IMR-90 (cell line): ENCODE measurements at regions not wholly inside any gene's neighbourhood (a gene's known extent, or its start where the extent isn't known, plus 50 kb on each side); places are given as distances from the start of the nearest gene placed in this dataset.

Experiments used
- ATAC-seq: fragments of 200-7000 bp; cut with Tn5 transposase; 2 replicates; pipeline ENCODE4 v1.9.1; 2020; ENCODE audit warnings: low read depth, mild to moderate bottlenecking, moderate library complexity
- BruUV-seq: library from RNA; stranded (reverse); fragments of 400-500 nt; replicated peaks from 2 replicates; lab custom pipeline; 2021; lab: Mats Ljungman, UMichigan
- CTCF ChIA-PET: fragments of 300-600 bp; formaldehyde crosslinking; extraction: SDS; loops from one replicate; lab custom pipeline; 2021; ENCODE audit warnings: antibody characterized with exemption; lab: Yijun Ruan, JAX
- POLR2A ChIA-PET: fragments of 300-600 bp; sonication (Branson Sonifier 250); formaldehyde crosslinking; loops from one replicate; lab custom pipeline; 2022; ENCODE audit warnings: antibody characterized with exemption; ENCODE audit not compliant: unreplicated experiment; lab: Charles Lee
- DNase-seq: peaks from one replicate; pipeline ENCODE4 v3.0.0; 2013
- H2AFZ ChIP-seq: replicated peaks from 2 replicates; pipeline ENCODE3; 2013; ENCODE audit warnings: low read length, mild to moderate bottlenecking; ENCODE audit not compliant: poor library complexity
- H2AK5ac ChIP-seq: 2 replicates; pipeline ENCODE4 v1.6.1; 2013; ENCODE audit warnings: low read depth, low read length, inconsistent platforms
- H2AK9ac ChIP-seq: replicated peaks from 2 replicates; pipeline ENCODE3; 2013; ENCODE audit warnings: mild to moderate bottlenecking, low read depth, low read length, moderate library complexity; ENCODE audit not compliant: poor library complexity
- H2BK120ac ChIP-seq: 2 replicates; pipeline ENCODE4 v1.6.1; 2013; ENCODE audit warnings: low read depth, low read length, inconsistent platforms
- H2BK15ac ChIP-seq: 3 replicates; pipeline ENCODE4 v1.6.1; 2013; ENCODE audit warnings: low read depth, low read length, inconsistent platforms
- H2BK20ac ChIP-seq: 2 replicates; pipeline ENCODE4 v1.6.1; 2013; ENCODE audit warnings: low read depth, mild to moderate bottlenecking, inconsistent platforms, low read length, moderate library complexity
- H2BK5ac ChIP-seq: 2 replicates; pipeline ENCODE4 v1.6.1; 2013; ENCODE audit warnings: mild to moderate bottlenecking, low read depth, low read length, inconsistent platforms; ENCODE audit not compliant: poor library complexity, severe bottlenecking
- H3K14ac ChIP-seq: replicated peaks from 2 replicates; pipeline ENCODE4 v1.6.1; 2013; ENCODE audit warnings: low read depth, low read length, inconsistent platforms
- H3K18ac ChIP-seq: 2 replicates; pipeline ENCODE4 v1.6.1; 2013; ENCODE audit warnings: low read depth, low read length, control low read depth
- H3K23ac ChIP-seq: 2 replicates; pipeline ENCODE4 v1.6.1; 2013; ENCODE audit warnings: low read depth, low read length, inconsistent platforms
- H3K27ac ChIP-seq: 2 replicates; pipeline ENCODE4 v1.5.1; 2013; ENCODE audit warnings: mild to moderate bottlenecking, control low read depth, low read length; ENCODE audit not compliant: insufficient read depth
- H3K27me3 ChIP-seq: 2 replicates; pipeline ENCODE4 v1.6.1; 2013; ENCODE audit warnings: low read length; ENCODE audit not compliant: control insufficient read depth, insufficient read depth
- H3K36me3 ChIP-seq: 2 replicates; pipeline ENCODE4 v1.6.1; 2013; ENCODE audit warnings: low read length, mixed read lengths; ENCODE audit not compliant: control insufficient read depth, insufficient read depth
- H3K4ac ChIP-seq: 2 replicates; pipeline ENCODE4 v1.6.1; 2013; ENCODE audit warnings: low read depth, low read length, inconsistent platforms
- H3K4me1 ChIP-seq: 2 replicates; pipeline ENCODE4 v1.6.1; 2013; ENCODE audit warnings: low read length, mixed read lengths; ENCODE audit not compliant: control insufficient read depth, insufficient read depth
- H3K4me2 ChIP-seq: 2 replicates; pipeline ENCODE4 v1.6.1; 2013; ENCODE audit warnings: low read depth, mild to moderate bottlenecking, control low read depth, low read length, moderate library complexity
- H3K4me3 ChIP-seq: 2 replicates; pipeline ENCODE4 v1.5.1; 2013; ENCODE audit warnings: low read depth, mild to moderate bottlenecking, control low read depth, low read length, moderate library complexity; ENCODE audit not compliant: insufficient read depth
- H3K56ac ChIP-seq: 2 replicates; pipeline ENCODE4 v1.6.1; 2013; ENCODE audit warnings: low read length, inconsistent platforms; ENCODE audit not compliant: insufficient read depth; ENCODE audit errors: extremely low read depth
- H3K79me1 ChIP-seq, 2 experiments: 2 replicates each; pipeline ENCODE4 v1.6.1; 2013; ENCODE audit warnings: low read length in 2 of 2, inconsistent platforms in 1 of 2, low read depth in 1 of 2
- H3K9ac ChIP-seq: 2 replicates; pipeline ENCODE4 v1.6.1; 2013; ENCODE audit warnings: low read depth, low read length, control low read depth
- H3K9me1 ChIP-seq: 2 replicates; pipeline ENCODE4 v1.6.1; 2013; ENCODE audit warnings: low read length, inconsistent platforms; ENCODE audit not compliant: insufficient read depth
- H3K9me3 ChIP-seq: 2 replicates; pipeline ENCODE4 v1.6.1; 2013; ENCODE audit warnings: low read length; ENCODE audit not compliant: control insufficient read depth, insufficient read depth
- H4K20me1 ChIP-seq: 2 replicates; pipeline ENCODE4 v1.6.1; 2013; ENCODE audit warnings: low read length, inconsistent platforms; ENCODE audit not compliant: insufficient read depth
- H4K5ac ChIP-seq: 2 replicates; pipeline ENCODE4 v1.6.1; 2013; ENCODE audit warnings: mild to moderate bottlenecking, low read depth, low read length, control low read depth
- H4K8ac ChIP-seq, 2 experiments: 2 replicates each; pipeline ENCODE4 v1.6.1; 2013; ENCODE audit warnings: low read depth in 2 of 2, low read length in 2 of 2, control low read depth in 1 of 2, inconsistent platforms in 1 of 2
- H4K91ac ChIP-seq: 2 replicates; pipeline ENCODE4 v1.6.1; 2013; ENCODE audit warnings: low read depth, low read length, inconsistent platforms; ENCODE audit not compliant: insufficient read depth
- BHLHE40 ChIP-seq: fragments of 150-350 bp; IDR thresholded peaks from 2 replicates; pipeline ENCODE4 v1.6.1; 2016; ENCODE audit warnings: mild to moderate bottlenecking, low read depth, low read length
- CEBPB ChIP-seq: IDR thresholded peaks from 2 replicates; pipeline ENCODE4 v1.6.1; 2012; ENCODE audit warnings: low read depth, low read length, improper control_type of control experiment
- CHD1 ChIP-seq: IDR thresholded peaks from 2 replicates; pipeline ENCODE4 v1.6.1; 2012; ENCODE audit warnings: low read depth, low read length, improper control_type of control experiment
- FOS ChIP-seq: fragments of 150-350 bp; IDR thresholded peaks from 2 replicates; pipeline ENCODE4 v1.6.1; 2016; ENCODE audit warnings: low read depth, low read length
- MAFK ChIP-seq: IDR thresholded peaks from 2 replicates; pipeline ENCODE4 v1.6.1; 2012; ENCODE audit warnings: low read depth, low read length, improper control_type of control experiment
- MAZ ChIP-seq: IDR thresholded peaks from 2 replicates; pipeline ENCODE4 v1.6.1; 2012; ENCODE audit warnings: low read depth, mild to moderate bottlenecking, low read length, improper control_type of control experiment, moderate library complexity, borderline replicate concordance
- MXI1 ChIP-seq: IDR thresholded peaks from 2 replicates; pipeline ENCODE4 v1.6.1; 2012; ENCODE audit warnings: low read depth, mild to moderate bottlenecking, low read length, moderate library complexity, borderline replicate concordance
- NFE2L2 ChIP-seq: fragments of 150-350 bp; IDR thresholded peaks from 2 replicates; pipeline ENCODE4 v1.6.1; 2016; ENCODE audit warnings: low read depth, mild to moderate bottlenecking, low read length
- POLR2A ChIP-seq: IDR thresholded peaks from 2 replicates; pipeline ENCODE4 v1.6.1; 2012; ENCODE audit warnings: mild to moderate bottlenecking, low read depth, low read length
- RAD21 ChIP-seq: IDR thresholded peaks from 2 replicates; pipeline ENCODE4 v1.6.1; 2012; ENCODE audit warnings: low read length, improper control_type of control experiment
- RCOR1 ChIP-seq: IDR thresholded peaks from 2 replicates; pipeline ENCODE4 v1.6.1; 2012; ENCODE audit warnings: mild to moderate bottlenecking, low read length, improper control_type of control experiment; ENCODE audit not compliant: insufficient replicate concordance
- RFX5 ChIP-seq: IDR thresholded peaks from 2 replicates; pipeline ENCODE4 v1.8.0; 2012; ENCODE audit warnings: low read depth, mild to moderate bottlenecking, low read length, moderate library complexity
- SMC3 ChIP-seq: fragments of 150-350 bp; IDR thresholded peaks from 2 replicates; pipeline ENCODE4 v1.6.1; 2016; ENCODE audit warnings: low read depth, mild to moderate bottlenecking, antibody characterized with exemption, low read length, moderate library complexity
- WGBS, 2 experiments: methylation state at CpG; one replicate each; pipeline versions ENCODE4 v1.1.5 to v1.1.7; 2013; ENCODE audit warnings: missing lambda C conversion rate in 2 of 2; ENCODE audit not compliant: insufficient read length in 1 of 2; ENCODE audit errors: extremely low coverage in 2 of 2; 5-methylcytosine and 5-hydroxymethylcytosine counted together
- dilution Hi-C: fragments of 300-500 bp; cut with HindIII; formaldehyde crosslinking; loops from one replicate; pipeline ENCODE4 v1.14.3; 2018; ENCODE audit warnings: low sequenced_read_pairs; ENCODE audit not compliant: unreplicated experiment
- in situ Hi-C: fragments of 300-500 bp; cut with MboI; formaldehyde crosslinking; loops from 3 replicates; pipeline ENCODE4 v1.14.3; 2019; ENCODE audit warnings: low sequenced_read_pairs, inconsistent platforms, mixed read lengths
- intact Hi-C: fragments of 100-400 bp; cut with micrococcal nuclease; formaldehyde crosslinking; loops from 2 replicates; pipeline ENCODE4 v1.10.0; 2022
- TF ChIP-seq, protein P1 (sequence below): fragments of 150-350 bp; IDR thresholded peaks from 2 replicates; pipeline ENCODE4 v1.6.1; 2017; ENCODE audit warnings: mild to moderate bottlenecking, antibody characterized with exemption, low read length, low read depth
- TF ChIP-seq, protein P2 (sequence below): conservative IDR thresholded peaks from 2 replicates; pipeline ENCODE4 v1.5.1; 2012; ENCODE audit warnings: mild to moderate bottlenecking, low read depth, low read length, improper control_type of control experiment
- TF ChIP-seq, protein P3 (sequence below): fragments of 150-350 bp; IDR thresholded peaks from 2 replicates; pipeline ENCODE4 v1.6.1; 2016; ENCODE audit warnings: low read depth, mild to moderate bottlenecking, low read length, moderate library complexity, borderline replicate concordance

DNA sequence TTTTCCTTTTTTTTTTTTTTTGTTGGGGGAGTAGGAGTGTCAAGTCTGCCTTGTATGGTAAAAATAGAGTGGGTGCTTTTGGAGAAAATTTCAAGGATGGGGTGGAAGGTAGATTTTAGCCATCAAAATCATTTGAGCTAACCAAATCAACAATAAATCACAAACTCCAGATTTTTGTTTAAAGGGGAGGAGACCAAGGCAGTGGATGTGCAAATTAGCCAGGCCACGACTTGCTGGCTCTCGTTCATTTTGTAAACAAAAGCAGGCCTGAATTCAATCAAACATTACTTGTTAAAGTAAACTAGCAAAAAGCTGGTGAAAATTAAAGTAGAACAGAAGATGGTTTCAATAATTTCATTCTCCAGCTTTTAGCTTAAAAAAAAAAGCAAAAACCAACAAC lies 387.2 kb downstream of the BMP4 start:
- WGBS, 2 experiments = no CpG with 5 or more reads among the region's 2 CpGs
- no peak overlapping the region for H3K9ac ChIP-seq
- H3K79me1 ChIP-seq = no peaks in the 10 kb centered on the region
- intact Hi-C loops (no loop called here), in situ Hi-C loops (no loop called here), dilution Hi-C loops (no loop called here)
- no peak overlapping the region for H4K91ac ChIP-seq
- no peak overlapping the region for H2AK9ac ChIP-seq
- H3K4me2 ChIP-seq = no peak overlapping the region
- POLR2A ChIA-PET = no interaction called here
- H3K36me3 ChIP-seq = no peaks in the 10 kb centered on the region
- no TSS peak for BruUV-seq
- ATAC-seq (no peak), DNase-seq (no peak)
- CTCF ChIA-PET = interaction anchor here (0.6 to 0.9 kb wide), 2 partner anchors 226 to 760 kb away, joined by 3 read pairs; no protein-coding TSS in a partner anchor
- H3K27ac ChIP-seq = no peak overlapping the region
- H2BK120ac ChIP-seq = no peak overlapping the region
- no peaks in the 10 kb centered on the region for H3K9me3 ChIP-seq
- TF ChIP-seq RFX5 (no peak), CHD1 (no peak), SMC3 (no peak), BHLHE40 (no peak), MAZ (no peak), NFE2L2 (no peak), RAD21 (no peak), MXI1 (no peak), CEBPB (no peak), POLR2A (no peak), RCOR1 (no peak), MAFK (no peak), FOS (no peak)
- TF ChIP-seq, protein P1, sequence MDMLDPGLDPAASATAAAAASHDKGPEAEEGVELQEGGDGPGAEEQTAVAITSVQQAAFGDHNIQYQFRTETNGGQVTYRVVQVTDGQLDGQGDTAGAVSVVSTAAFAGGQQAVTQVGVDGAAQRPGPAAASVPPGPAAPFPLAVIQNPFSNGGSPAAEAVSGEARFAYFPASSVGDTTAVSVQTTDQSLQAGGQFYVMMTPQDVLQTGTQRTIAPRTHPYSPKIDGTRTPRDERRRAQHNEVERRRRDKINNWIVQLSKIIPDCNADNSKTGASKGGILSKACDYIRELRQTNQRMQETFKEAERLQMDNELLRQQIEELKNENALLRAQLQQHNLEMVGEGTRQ = no peak
- TF ChIP-seq, protein P2, sequence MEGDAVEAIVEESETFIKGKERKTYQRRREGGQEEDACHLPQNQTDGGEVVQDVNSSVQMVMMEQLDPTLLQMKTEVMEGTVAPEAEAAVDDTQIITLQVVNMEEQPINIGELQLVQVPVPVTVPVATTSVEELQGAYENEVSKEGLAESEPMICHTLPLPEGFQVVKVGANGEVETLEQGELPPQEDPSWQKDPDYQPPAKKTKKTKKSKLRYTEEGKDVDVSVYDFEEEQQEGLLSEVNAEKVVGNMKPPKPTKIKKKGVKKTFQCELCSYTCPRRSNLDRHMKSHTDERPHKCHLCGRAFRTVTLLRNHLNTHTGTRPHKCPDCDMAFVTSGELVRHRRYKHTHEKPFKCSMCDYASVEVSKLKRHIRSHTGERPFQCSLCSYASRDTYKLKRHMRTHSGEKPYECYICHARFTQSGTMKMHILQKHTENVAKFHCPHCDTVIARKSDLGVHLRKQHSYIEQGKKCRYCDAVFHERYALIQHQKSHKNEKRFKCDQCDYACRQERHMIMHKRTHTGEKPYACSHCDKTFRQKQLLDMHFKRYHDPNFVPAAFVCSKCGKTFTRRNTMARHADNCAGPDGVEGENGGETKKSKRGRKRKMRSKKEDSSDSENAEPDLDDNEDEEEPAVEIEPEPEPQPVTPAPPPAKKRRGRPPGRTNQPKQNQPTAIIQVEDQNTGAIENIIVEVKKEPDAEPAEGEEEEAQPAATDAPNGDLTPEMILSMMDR = no peak
- TF ChIP-seq, protein P3, sequence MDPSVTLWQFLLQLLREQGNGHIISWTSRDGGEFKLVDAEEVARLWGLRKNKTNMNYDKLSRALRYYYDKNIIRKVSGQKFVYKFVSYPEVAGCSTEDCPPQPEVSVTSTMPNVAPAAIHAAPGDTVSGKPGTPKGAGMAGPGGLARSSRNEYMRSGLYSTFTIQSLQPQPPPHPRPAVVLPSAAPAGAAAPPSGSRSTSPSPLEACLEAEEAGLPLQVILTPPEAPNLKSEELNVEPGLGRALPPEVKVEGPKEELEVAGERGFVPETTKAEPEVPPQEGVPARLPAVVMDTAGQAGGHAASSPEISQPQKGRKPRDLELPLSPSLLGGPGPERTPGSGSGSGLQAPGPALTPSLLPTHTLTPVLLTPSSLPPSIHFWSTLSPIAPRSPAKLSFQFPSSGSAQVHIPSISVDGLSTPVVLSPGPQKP = no peak
- H3K23ac ChIP-seq = no peak overlapping the region
- H2AFZ ChIP-seq = no peak overlapping the region
- no peak overlapping the region for H3K14ac ChIP-seq
- H4K5ac ChIP-seq = no peak overlapping the region
- H3K4ac ChIP-seq = no peak overlapping the region
- H3K56ac ChIP-seq = no peak overlapping the region
- no peak overlapping the region for H2BK20ac ChIP-seq
- H4K8ac ChIP-seq = no peak overlapping the region
- no peaks in the 10 kb centered on the region for H3K9me1 ChIP-seq
- H3K27me3 ChIP-seq = peaks cover 2% of the 10 kb centered on the region; the same call in 1 of the 2 replicates
- no peak overlapping the region for H2AK5ac ChIP-seq
- H2BK5ac ChIP-seq = no peak overlapping the region
- H3K4me3 ChIP-seq = no peak overlapping the region
- H2BK15ac ChIP-seq = no peak overlapping the region
- H4K20me1 ChIP-seq = no peaks in the 10 kb centered on the region
- H3K18ac ChIP-seq = no peak overlapping the region; the same call in 1 of the 2 replicates
- H3K4me1 ChIP-seq = peaks cover 4% of the 10 kb centered on the region; the same call in 1 of the 2 replicates
